ENCODE measurements at regions not wholly inside any gene's neighbourhood (a gene's known extent, or its start where the extent isn't known, plus 50 kb on each side); places are given as distances from the start of the nearest gene placed in this dataset.

- no peak for DNase-seq (ENCODE audit: extremely low spot score)
- WGBS, result 85% methylated on average over 8 of the region's 8 CpGs
- Histone ChIP-seq H3K27ac (replicated peaks in 1 of 4) (peak overlapping the region; percentile 13 to 58 (median 48)), H3K36me3 (no peaks in the 10 kb centered on the region), H3K4me3 (peak overlapping the region in 1 of 4 donors; percentile 14), H3K9me3 (no peaks in the 10 kb centered on the region), H3K27me3 (no peaks in the 10 kb centered on the region), H3K4me1 (peaks cover 23 to 32% (median 31%) of the 10 kb centered on the region in 4 donors)
- TF ChIP-seq CTCF (IDR thresholded peaks at IDR 0.05) (no peak), EP300 (IDR thresholded peaks at IDR 0.05) (no peak), POLR2AphosphoS5 (IDR thresholded peaks at IDR 0.05) (no peak), POLR2A (IDR thresholded peaks at IDR 0.05; ENCODE audit: low read depth) (no peak)
- intact Hi-C loops (cut with DNase I), result loop anchor here (2.0 to 10.0 kb wide), 4 partner anchors 118 to 541 kb away; no protein-coding TSS in a partner anchor
These were observed 296.4 kb downstream of the ETS1 start for GRCh38 chr11:128291007-128291406.

- DNase-seq (ENCODE audit: extremely low spot score), result no peak
- Histone ChIP-seq H3K4me3 (peak overlapping the region in 3 of 4 donors; percentile 26 to 44 (median 26)), H3K9me3 (no peaks in the 10 kb centered on the region), H3K4me1 (peaks cover 23 to 32% (median 31%) of the 10 kb centered on the region in 4 donors), H3K27ac (replicated peaks in 1 of 4) (peak overlapping the region; percentile 43 to 58 (median 54)), H3K36me3 (no peaks in the 10 kb centered on the region), H3K27me3 (no peaks in the 10 kb centered on the region)
- TF ChIP-seq POLR2AphosphoS5 (IDR thresholded peaks at IDR 0.05) (peak in 1 of 2 donors; percentile 55), POLR2A (IDR thresholded peaks at IDR 0.05; ENCODE audit: low read depth) (no peak), EP300 (IDR thresholded peaks at IDR 0.05) (no peak), CTCF (IDR thresholded peaks at IDR 0.05) (peak; percentile 84 to 87 (median 85))
- WGBS, result 22% methylated on average over 16 of the region's 16 CpGs
- intact Hi-C loops (cut with DNase I), result loop anchor here (2.0 to 10.0 kb wide), 4 partner anchors 117 to 542 kb away; no protein-coding TSS in a partner anchor
These were observed 297.1 kb downstream of the ETS1 start for GRCh38 chr11:128290106-128290840.

- intact Hi-C loops (cut with DNase I), result no loop called here
- H3K9me3 ChIP-seq, result no peaks in the 10 kb centered on the region
- peaks cover 15 to 22% (median 21%) of the 10 kb centered on the region in 4 donors for H3K4me1 ChIP-seq
- H3K4me3 ChIP-seq, result no peak overlapping the region
- 73% methylated on average over 7 of the region's 7 CpGs for WGBS
- H3K36me3 ChIP-seq, result no peaks in the 10 kb centered on the region
- H3K27ac ChIP-seq (replicated peaks in 1 of 4), result no peak overlapping the region
- DNase-seq (ENCODE audit: extremely low spot score), result no peak
- TF ChIP-seq EP300 (IDR thresholded peaks at IDR 0.05), result no peak
- TF ChIP-seq CTCF (IDR thresholded peaks at IDR 0.05), result no peak
- TF ChIP-seq POLR2AphosphoS5 (IDR thresholded peaks at IDR 0.05), result no peak
- no peak for TF ChIP-seq POLR2A (IDR thresholded peaks at IDR 0.05; ENCODE audit: low read depth)
- no peaks in the 10 kb centered on the region for H3K27me3 ChIP-seq
These were observed 298.3 kb downstream of the ETS1 start for GRCh38 chr11:128289048-128289447.

GRCh38 chr11:128288368-128288767, 299.0 kb downstream of the ETS1 start:
- no peak for DNase-seq (ENCODE audit: extremely low spot score)
- Histone ChIP-seq H3K27me3 (no peaks in the 10 kb centered on the region), H3K36me3 (no peaks in the 10 kb centered on the region), H3K27ac (replicated peaks in 1 of 4) (no peak overlapping the region), H3K4me1 (peaks cover 13 to 19% (median 17%) of the 10 kb centered on the region in 4 donors), H3K9me3 (no peaks in the 10 kb centered on the region), H3K4me3 (no peak overlapping the region)
- intact Hi-C loops (cut with DNase I), result no loop called here
- TF ChIP-seq CTCF (IDR thresholded peaks at IDR 0.05), result no peak
- no peak for TF ChIP-seq POLR2AphosphoS5 (IDR thresholded peaks at IDR 0.05)
- TF ChIP-seq EP300 (IDR thresholded peaks at IDR 0.05), result no peak
- no peak for TF ChIP-seq POLR2A (IDR thresholded peaks at IDR 0.05; ENCODE audit: low read depth)
- WGBS, result 94% methylated on average over 4 of the region's 4 CpGs
